ENCODE measurements at regions not wholly inside any gene's neighbourhood (a gene's known extent, or its start where the extent isn't known, plus 50 kb on each side); places are given as distances from the start of the nearest gene placed in this dataset.
"Not testable (repeated sequence)": the region's sequence is repeated elsewhere in the genome, so short reads cannot be mapped to it uniquely, and the experiment has no call there.

DNA sequence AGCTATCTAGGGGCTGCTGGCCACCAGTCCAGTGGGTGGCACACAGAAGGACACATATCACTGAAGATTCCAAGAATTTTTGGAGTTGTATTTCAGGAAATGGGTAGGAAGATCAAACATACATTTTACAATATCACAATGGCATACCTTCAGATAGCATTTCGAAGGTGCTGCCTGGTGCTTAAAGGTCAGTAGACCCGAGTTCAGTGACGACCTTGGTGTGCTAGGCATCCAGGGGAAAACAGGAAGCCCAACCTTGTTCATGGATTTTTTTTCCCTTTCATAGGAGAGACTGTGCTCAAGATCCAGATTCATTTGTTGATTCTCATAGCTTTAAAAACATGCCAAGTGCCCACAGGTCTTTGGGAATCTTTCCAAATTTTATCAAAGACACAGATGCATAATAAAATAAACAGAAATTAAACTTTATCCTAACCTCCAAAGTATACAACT lies 51.0 kb upstream of the RCBTB2 start:
- no peak for DNase-seq (ENCODE audit: low spot score)

DNA sequence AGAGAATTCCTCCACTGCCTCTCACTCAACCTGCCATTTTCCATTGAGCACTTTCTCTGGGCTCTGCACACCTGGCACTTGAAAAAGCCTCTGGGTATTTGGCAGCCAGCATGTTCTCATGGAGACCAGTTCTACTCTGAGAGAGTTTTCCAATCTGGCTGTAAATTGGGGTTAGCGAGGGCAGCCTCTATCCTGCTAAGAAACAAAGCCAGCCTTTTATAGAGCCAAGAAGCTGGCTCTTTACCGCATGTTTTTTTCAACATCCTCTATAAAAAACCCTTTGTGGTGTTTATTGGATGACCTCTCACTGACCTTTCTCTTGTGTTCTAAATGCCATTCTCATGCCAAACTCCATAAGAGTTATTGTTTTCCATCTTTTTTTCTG lies 52.6 kb upstream of the RCBTB2 start:
- DNase-seq (ENCODE audit: low spot score), result no peak

DNA sequence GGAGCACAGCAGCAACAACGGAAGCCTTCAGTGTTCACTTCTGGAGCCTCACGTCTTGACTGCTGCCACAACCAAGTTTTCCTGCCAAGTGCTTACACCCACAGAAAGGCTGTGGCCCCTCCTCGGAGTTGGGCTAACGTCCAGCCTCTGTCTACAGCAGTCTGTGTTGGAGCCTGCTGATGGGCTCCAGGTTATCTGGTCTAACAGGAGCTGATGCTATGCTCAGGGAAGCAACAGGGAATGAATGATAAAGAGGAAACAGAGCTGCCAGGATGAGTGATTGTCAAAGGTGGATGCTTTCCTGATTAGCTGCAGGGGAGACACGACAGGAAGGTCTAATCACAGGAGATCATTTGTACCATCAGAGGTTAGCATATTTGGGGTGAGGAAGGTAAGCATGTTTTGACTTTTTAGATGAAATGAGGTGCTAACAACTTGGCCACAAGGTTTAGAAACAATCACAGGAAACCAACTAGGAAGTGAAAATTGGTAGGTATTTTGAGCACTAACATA lies 53.8 kb upstream of the RCBTB2 start:
- DNase-seq (ENCODE audit: low spot score), result no peak

DNA sequence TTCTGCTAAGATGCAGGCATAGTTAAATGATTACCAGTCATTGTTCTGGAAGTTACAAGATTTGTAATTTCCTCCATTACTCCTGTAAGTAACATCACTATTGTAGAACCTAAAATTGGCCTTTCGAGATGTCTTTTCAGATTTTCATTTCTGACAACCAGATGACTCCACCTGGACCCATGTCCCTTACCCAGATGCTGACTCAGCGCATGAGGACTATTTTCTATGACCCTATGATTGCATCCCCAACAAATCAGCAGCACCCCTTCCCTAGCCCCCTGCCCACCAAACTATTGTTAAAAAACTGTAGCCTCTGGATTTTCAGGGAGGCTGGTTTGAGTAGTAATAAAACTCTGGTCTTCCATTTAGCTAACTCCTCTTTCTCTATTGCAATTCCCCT lies 55.2 kb upstream of the RCBTB2 start:
- DNase-seq (ENCODE audit: low spot score), result no peak

- DNase-seq (ENCODE audit: low spot score), result no peak
Measured at GRCh38 chr13:48590141-48590901, 57.4 kb upstream of the RCBTB2 start.

DNA sequence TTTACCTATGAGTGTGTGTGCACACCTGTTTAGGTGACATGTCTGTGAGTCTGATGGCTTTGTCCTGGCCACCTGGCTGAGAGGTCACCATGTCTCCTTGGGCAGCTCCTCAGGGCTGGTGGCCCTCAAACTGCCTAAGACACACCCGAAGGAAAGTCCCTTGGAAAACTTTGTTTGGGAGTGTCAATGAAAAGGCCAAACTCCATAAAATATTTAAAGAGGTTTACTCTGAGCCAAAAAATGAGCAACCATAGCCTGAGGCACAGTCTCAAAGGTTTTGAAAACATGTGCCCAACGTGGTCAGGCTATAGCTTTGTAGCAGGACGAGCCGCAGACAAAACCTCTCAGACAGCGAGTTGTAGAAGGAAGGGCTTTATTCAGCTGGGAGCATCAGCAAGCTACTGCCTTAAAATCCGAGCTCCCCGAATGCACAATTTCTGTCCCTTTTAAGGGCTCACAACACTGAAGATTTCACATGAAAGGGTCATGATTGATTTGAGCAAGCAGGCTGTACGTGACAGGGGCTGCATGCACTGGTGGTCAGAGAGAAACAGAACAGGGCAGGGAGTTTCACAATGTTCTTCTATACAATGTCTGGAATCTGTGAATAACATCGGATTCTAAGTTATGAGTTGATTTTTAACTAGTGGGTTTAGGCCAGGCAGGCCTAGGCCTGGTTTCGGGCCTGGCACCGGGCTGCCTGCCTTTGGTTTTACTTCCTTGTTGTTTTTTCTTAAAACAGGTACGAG lies 58.4 kb upstream of the RCBTB2 start:
- DNase-seq (ENCODE audit: low spot score), result not testable (repeated sequence)

DNA sequence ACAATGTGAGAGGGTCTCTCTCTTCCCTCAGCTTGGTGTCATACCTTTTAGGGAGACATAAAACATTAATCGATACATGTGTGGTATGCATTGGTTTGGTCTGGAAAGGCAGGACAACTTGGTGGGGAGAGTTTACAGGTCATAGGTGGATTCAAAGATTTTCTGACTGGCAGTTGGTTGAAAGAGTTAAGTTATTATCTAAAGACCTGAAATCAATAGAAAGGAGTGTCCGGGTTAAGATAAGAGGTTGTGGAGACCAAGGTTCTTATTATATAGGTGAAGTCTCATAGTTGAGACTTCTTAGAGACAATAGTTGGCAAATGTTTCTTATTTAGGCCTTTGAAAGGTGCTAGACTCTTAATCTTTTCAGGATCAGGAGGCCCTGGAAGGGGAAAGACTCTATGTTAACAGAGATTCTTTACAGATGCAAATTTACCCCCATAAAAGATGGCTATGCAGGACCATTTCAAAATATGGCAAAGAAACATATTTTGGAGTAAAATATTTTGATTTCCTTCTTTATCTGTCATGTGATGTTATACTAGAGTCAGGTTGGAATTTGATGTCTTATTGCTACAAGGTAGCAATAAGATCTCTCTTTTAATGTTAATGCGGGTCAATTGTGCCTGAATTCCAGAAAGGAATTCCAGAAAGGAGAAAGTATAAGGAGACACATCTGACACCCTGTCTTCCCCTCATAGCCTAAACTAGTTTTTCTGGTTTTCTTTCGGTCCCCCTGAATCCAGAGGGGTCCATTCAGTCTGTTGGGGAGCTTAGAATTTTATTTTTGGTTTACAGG lies 59.2 kb upstream of the RCBTB2 start:
- DNase-seq (ENCODE audit: low spot score), result no peak

- no peak for DNase-seq (ENCODE audit: low spot score)
Measured at GRCh38 chr13:48592688-48593049, 59.8 kb upstream of the RCBTB2 start.

DNA sequence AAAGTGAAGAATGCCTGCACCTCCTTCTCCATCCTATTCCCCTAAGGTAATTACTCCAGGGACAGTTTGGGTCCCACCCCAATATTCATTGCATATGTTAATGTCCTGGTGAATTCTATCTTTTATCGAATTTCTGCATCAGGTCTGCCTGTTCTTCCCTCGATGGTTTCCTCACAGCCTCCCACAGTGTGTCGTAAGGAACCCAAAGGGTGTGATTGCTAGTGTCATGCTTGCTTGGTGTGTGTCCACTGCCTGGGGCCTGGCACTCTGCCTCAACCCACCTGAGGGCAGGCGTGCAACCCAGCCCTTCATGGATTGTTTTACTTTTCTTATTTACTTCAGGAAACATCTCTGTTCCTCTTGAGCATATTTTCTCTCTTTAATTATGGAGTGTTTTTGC lies 60.2 kb upstream of the CYSLTR2 start:
- no peak for DNase-seq (ENCODE audit: low spot score)

- no peak for DNase-seq (ENCODE audit: low spot score)
Measured at GRCh38 chr13:48594096-48594815, 59.5 kb upstream of the CYSLTR2 start.

DNA sequence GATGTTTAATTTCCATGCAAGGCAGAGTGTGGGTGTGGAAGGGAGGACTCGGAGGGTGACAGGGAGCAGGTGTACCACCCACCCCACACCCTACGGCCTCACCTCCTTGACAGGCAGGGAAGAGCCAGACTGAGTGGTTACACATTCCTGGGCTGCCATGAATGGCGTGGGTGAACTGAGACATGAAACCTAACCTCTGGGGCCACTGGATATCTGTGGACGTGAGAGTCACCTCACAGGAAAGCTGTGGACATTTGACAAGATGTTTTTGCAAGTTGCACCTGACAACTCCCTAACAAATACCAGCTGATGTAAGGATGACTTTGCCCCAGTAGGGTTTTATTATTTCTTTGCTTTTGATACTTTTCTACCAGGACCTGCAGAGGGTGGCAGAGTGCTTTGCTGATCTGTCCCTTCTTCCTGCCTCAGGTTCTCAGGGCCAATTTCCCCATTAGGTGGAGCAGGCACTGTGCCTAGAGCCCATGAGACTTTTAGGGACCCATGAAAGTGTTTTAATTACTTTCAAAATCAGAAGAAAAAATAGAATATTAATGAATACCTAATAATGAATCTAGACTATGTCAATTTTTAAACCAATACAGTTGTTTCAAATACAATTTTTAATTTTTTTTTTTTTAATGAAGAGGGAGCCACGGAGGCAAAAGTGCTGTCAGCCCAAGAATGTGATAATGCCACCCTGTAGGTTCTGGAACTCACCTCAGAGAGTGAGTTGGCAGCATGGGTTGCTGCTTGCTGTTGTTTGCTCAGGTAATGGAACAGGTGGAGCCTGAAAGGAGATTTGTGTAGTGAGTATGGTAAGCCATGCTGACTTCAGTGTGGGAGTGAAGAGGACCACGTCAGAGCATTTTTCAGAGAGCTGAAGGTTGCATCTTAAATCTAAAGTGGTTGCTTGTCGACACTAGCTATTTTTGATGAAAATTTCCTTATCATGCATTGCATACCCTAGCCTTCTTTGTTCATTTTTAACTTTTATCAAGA lies 58.0 kb upstream of the CYSLTR2 start:
- DNase-seq (ENCODE audit: low spot score), result peak; percentile 14

DNA sequence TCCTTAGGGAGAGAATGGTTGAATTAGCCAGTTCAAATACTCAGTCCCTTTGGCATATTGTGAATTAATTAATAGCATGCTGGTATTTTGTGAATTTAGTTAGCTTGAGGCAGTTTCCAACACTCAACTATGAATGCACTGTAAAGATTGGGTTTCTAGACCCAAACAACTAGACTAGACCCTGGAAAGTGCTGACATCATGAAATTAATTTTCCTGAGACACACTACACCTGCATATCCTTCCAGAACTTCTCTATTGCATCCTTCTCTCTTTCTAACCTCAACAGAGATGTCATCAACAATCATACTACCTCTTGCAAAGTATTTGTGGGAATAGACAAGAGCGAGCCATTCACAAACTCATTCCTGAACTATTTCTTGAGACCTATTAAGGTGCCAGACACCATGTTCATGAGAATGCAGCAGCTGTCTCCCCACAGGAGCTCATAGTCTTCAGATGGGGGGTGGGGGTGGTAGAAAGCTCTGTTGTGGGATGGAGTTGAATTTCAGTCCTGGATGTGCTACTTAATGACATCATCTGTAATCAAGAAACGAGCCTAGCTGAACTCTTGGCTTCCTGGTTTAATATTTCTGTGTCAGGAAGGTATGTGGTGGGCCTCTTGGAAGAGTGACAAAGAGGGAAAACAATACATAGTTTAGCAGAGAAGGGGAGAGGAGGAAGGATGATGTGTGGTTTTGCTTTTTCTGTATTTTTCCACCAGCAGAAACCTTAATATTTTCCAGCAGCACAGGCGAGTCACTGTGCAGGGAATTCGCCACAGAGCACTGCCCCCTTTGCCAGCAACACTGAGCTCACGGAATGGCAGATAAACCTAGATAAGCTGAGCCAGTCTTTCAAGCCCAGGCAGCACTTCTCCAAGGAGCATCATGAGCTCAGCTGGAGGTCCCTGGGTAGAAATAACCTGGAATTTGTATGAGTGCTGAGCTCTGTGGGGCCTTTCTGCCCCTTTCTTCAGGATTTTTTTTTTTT lies 53.1 kb upstream of the CYSLTR2 start:
- DNase-seq (ENCODE audit: low spot score), result no peak

GRCh38 chr13:48602296-48603016 lies 51.3 kb upstream of the CYSLTR2 start:
- DNase-seq (ENCODE audit: low spot score), result no peak

DNA sequence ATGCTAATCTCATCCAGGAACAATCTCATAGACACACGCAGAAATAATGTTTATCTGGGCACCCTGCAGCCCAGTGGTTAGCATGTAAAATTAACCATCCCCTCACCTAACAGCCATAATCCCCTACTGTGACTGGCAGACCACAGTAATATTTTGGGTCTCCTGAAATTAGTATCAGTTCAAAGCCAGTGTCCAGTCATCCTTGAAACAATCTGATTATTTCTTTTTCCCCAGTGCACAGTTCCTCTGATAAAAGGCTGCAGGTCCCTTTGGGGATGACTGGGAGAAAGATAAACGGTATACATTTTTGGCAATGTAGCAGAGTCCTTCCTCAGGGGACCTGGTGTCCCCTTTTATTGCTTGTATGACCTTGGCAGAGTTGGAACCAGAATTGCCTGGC lies 50.4 kb upstream of the CYSLTR2 start:
- no peak for DNase-seq (ENCODE audit: low spot score)
